ENCODE measurements at regions not wholly inside any gene's neighbourhood (a gene's known extent, or its start where the extent isn't known, plus 50 kb on each side); places are given as distances from the start of the nearest gene placed in this dataset.

- TF ChIP-seq CTCF (conservative IDR thresholded peaks at IDR 0.05; ENCODE audit: low read depth, low read length) (no peak), CEBPB (IDR thresholded peaks at IDR 0.05; ENCODE audit: low read depth, low read length) (no peak), BHLHE40 (IDR thresholded peaks at IDR 0.05; ENCODE audit: low read depth, low read length) (no peak), POLR2A (IDR thresholded peaks at IDR 0.05; ENCODE audit: low read depth, low read length) (no peak), FOS (IDR thresholded peaks at IDR 0.05; ENCODE audit: low read depth, low read length) (no peak), USF2 (IDR thresholded peaks at IDR 0.05; ENCODE audit: low read depth, low read length) (no peak), SMC3 (IDR thresholded peaks at IDR 0.05; ENCODE audit: low read depth, low read length) (no peak), RCOR1 (IDR thresholded peaks at IDR 0.05; ENCODE audit: insufficient replicate concordance, low read length) (no peak), RAD21 (IDR thresholded peaks at IDR 0.05; ENCODE audit: low read length) (no peak), NFE2L2 (IDR thresholded peaks at IDR 0.05; ENCODE audit: low read depth, low read length) (no peak)
Measured at GRCh38 chr10:20521186-20521585, 375.9 kb downstream of the NEBL start.

All from IMR-90 (cell line).